HepG2 (cell line): ENCODE measurements at regions not wholly inside any gene's neighbourhood (a gene's known extent, or its start where the extent isn't known, plus 50 kb on each side); places are given as distances from the start of the nearest gene placed in this dataset.

Experiments used
- ATAC-seq: fragments of 200-7000 bp; cut with Tn5 transposase; 3 replicates; pipeline ENCODE4 v1.9.1; 2020; ENCODE audit warnings: mild to moderate bottlenecking, moderate library complexity
- BruUV-seq: library from RNA; stranded (reverse); fragments of 400-500 nt; replicated peaks from 2 replicates; lab custom pipeline; 2021; lab: Mats Ljungman, UMichigan
- CTCF ChIA-PET: fragments of 300-600 bp; formaldehyde crosslinking; extraction: SDS; loops from one replicate; lab custom pipeline; 2021; ENCODE audit warnings: low total read pairs, inconsistent platforms, low intra/inter-chr PET ratio; lab: Yijun Ruan, JAX
- POLR2A ChIA-PET: fragments of 350-600 bp; sonication (Branson Sonifier 250); formaldehyde crosslinking; loops from one replicate; lab custom pipeline; 2020; ENCODE audit warnings: antibody characterized with exemption, inconsistent platforms; lab: Yijun Ruan, JAX
- DNase-seq: peaks from one replicate; pipeline ENCODE4 v3.0.0-alpha.2; 2015; ENCODE audit warnings: low spot score
- FAIRE-seq: peaks from 3 replicates; lab custom pipeline; 2011; peaks lifted over from hg19 to GRCh38; lab: Jason Lieb, UNC
- H2AFZ ChIP-seq: one replicate; pipeline ENCODE4 v1.6.1; 2011; ENCODE audit warnings: low read length, inconsistent platforms
- H3K27ac ChIP-seq: fragments of 300-600 bp; 3 replicates; pipeline ENCODE4 v1.8.0; 2011; ENCODE audit warnings: mixed run types, mild to moderate bottlenecking, mixed read lengths, low read length, inconsistent platforms; ENCODE audit not compliant: insufficient read depth; ENCODE audit errors: extremely low read length
- H3K27me3 ChIP-seq, 2 experiments: fragments of 200-600 bp in 1 of 2; 2 replicates in 1 of 2; 3 replicates in 1 of 2; pipeline versions ENCODE4 v1.6.0 to v1.8.0; 2011; ENCODE audit warnings: low read length in 2 of 2, mild to moderate bottlenecking in 2 of 2, moderate library complexity in 2 of 2, inconsistent platforms in 1 of 2; ENCODE audit not compliant: insufficient read depth in 2 of 2, control insufficient read depth in 1 of 2
- H3K36me3 ChIP-seq, 2 experiments: fragments of 200-600 bp in 1 of 2; replicated peaks in 1 of 2; 2 replicates in 1 of 2; 3 replicates in 1 of 2; pipeline versions ENCODE4 v1.5.1 to v1.8.0; 2011; ENCODE audit warnings: low read length in 2 of 2, inconsistent platforms in 1 of 2; ENCODE audit not compliant: insufficient read depth in 2 of 2, control insufficient read depth in 1 of 2
- H3K4me1 ChIP-seq: 2 replicates; pipeline ENCODE4 v1.5.1; 2012; ENCODE audit warnings: low read length, inconsistent platforms; ENCODE audit not compliant: insufficient read depth
- H3K4me2 ChIP-seq: 2 replicates; pipeline ENCODE4 v1.6.0; 2011; ENCODE audit warnings: low read depth, low read length, inconsistent platforms
- H3K4me3 ChIP-seq, 3 experiments: fragments of 200-600 bp in 1 of 3; sonication (generic), shearing (Covaris generic) in 1 of 3; replicated peaks in 1 of 3; 2 replicates each; pipeline ENCODE4 v1.5.1; 2011 to 2016; ENCODE audit warnings: low read length in 3 of 3, inconsistent platforms in 2 of 3, low read depth in 2 of 3, mild to moderate bottlenecking in 2 of 3, control low read depth in 1 of 3, mixed read lengths in 1 of 3; ENCODE audit not compliant: insufficient read depth in 1 of 3
- H3K79me2 ChIP-seq: one replicate; pipeline ENCODE4 v1.6.1; 2011; ENCODE audit warnings: low read length, inconsistent platforms; ENCODE audit not compliant: insufficient read depth
- H3K9ac ChIP-seq: 2 replicates; pipeline ENCODE4 v1.6.0; 2011; ENCODE audit warnings: mild to moderate bottlenecking, low read depth, low read length, inconsistent platforms; ENCODE audit not compliant: insufficient read depth
- H3K9me3 ChIP-seq: 2 replicates; pipeline ENCODE4 v1.5.1; 2012; ENCODE audit warnings: mild to moderate bottlenecking, low read length
- H4K20me1 ChIP-seq: 2 replicates; pipeline ENCODE4 v1.6.0; 2011; ENCODE audit warnings: inconsistent platforms, mild to moderate bottlenecking, low read length, moderate library complexity; ENCODE audit not compliant: insufficient read depth
- ATF1 ChIP-seq: IDR thresholded peaks from 2 replicates; pipeline ENCODE4 v1.6.1; 2016; ENCODE audit warnings: mild to moderate bottlenecking, control low read depth
- ATF7-NPFF ChIP-seq: sonication (generic); formaldehyde crosslinking; IDR thresholded peaks from 2 replicates; pipeline ENCODE4 v1.8.1; 2023; ENCODE audit warnings: mild to moderate bottlenecking, low read depth, missing genetic modification reagents, moderate library complexity
- CEBPZ ChIP-seq: IDR thresholded peaks from 2 replicates; pipeline ENCODE4 v1.6.1; 2012; ENCODE audit warnings: low read length, improper control_type of control experiment
- GABPA ChIP-seq, 2 experiments: IDR thresholded peaks; 2 replicates each; pipeline ENCODE4 v1.6.1; 2011 to 2016; ENCODE audit warnings: low read depth in 2 of 2, low read length in 1 of 2, missing biosample characterization in 1 of 2, missing genetic modification characterization in 1 of 2
- MAZ ChIP-seq, 2 experiments: sonication (generic) in 1 of 2; formaldehyde crosslinking in 1 of 2; IDR thresholded peaks; 2 replicates each; pipeline versions ENCODE4 v1.5.0 to v1.6.1; 2012 to 2020; ENCODE audit warnings: low read depth in 2 of 2, mild to moderate bottlenecking in 2 of 2, borderline replicate concordance in 1 of 2, improper control_type of control experiment in 1 of 2, low read length in 1 of 2, missing genetic modification reagents in 1 of 2, moderate library complexity in 1 of 2
- RARA ChIP-seq: IDR thresholded peaks from 2 replicates; pipeline ENCODE4 v1.6.1; 2016; ENCODE audit warnings: missing genetic modification reagents, missing compliant biosample characterization
- SIN3A ChIP-seq: IDR thresholded peaks from 2 replicates; pipeline ENCODE4 v1.6.1; 2011; ENCODE audit warnings: low read depth, mild to moderate bottlenecking, control low read depth, low read length, borderline replicate concordance
- TEAD3 ChIP-seq: optimal IDR thresholded peaks from 2 replicates; pipeline ENCODE3; 2016; ENCODE audit warnings: borderline replicate concordance
- ZBTB43 ChIP-seq: sonication (generic); formaldehyde crosslinking; conservative IDR thresholded peaks from 2 replicates; pipeline ENCODE4 v1.4.0; 2020; ENCODE audit warnings: missing genetic modification reagents
- ZNF383 ChIP-seq: sonication (generic); formaldehyde crosslinking; IDR thresholded peaks from 2 replicates; pipeline ENCODE4 v1.4.0; 2020; ENCODE audit warnings: missing genetic modification reagents, mild to moderate bottlenecking, borderline replicate concordance
- ZNF441 ChIP-seq: sonication (generic); formaldehyde crosslinking; IDR thresholded peaks from 2 replicates; pipeline ENCODE4 v1.7.0; 2021; ENCODE audit warnings: missing genetic modification reagents, borderline replicate concordance
- ZSCAN25 ChIP-seq: sonication (generic); formaldehyde crosslinking; IDR thresholded peaks from 2 replicates; pipeline ENCODE4 v1.8.0; 2022; ENCODE audit warnings: mild to moderate bottlenecking, missing genetic modification reagents
- WGBS: methylation state at CpG from one replicate; pipeline ENCODE4 v1.1.6; 2017; ENCODE audit warnings: low lambda C conversion rate; 5-methylcytosine and 5-hydroxymethylcytosine counted together
- in situ Hi-C: cut with HindIII; loops from 2 replicates; pipeline ENCODE4 v1.10.0; 2017; ENCODE audit warnings: low pct_unique_long_range_greater_than_20kb; ENCODE audit not compliant: extremely low pct_ligation_motif_present
- intact Hi-C: fragments of 100-400 bp; cut with micrococcal nuclease; formaldehyde crosslinking; loops from one replicate; pipeline ENCODE4 v1.10.0; 2022; ENCODE audit not compliant: unreplicated experiment

GRCh38 chr6:81997090-81997926 lies 244.8 kb upstream of the TENT5A start:
- Histone ChIP-seq H3K4me3 (no peak overlapping the region), H3K9ac (no peak overlapping the region), H4K20me1 (no peaks in the 10 kb centered on the region), H3K27me3 (no peaks in the 10 kb centered on the region), H2AFZ (no peak overlapping the region), H3K4me2 (no peak overlapping the region), H3K27ac (no peak overlapping the region), H3K36me3 (no peaks in the 10 kb centered on the region), H3K4me1 (peaks cover 29% of the 10 kb centered on the region), H3K9me3 (no peaks in the 10 kb centered on the region), H3K79me2 (no peaks in the 10 kb centered on the region)
- in situ Hi-C loops, result loop anchor here (5.0 kb wide), 1 partner anchor 245 kb away; the partner anchor contains the start of gene TENT5A
- ChIA-PET CTCF (no interaction called here), POLR2A (no interaction called here)
- intact Hi-C loops, result no loop called here
- ATAC-seq (no peak), FAIRE-seq (no peak), DNase-seq (no peak)
- BruUV-seq, result no TSS peak
- WGBS, result 80% methylated on average over 4 of the region's 4 CpGs
- TF ChIP-seq ZNF383 (CRISPR knock-in tag) (no peak), CEBPZ (no peak), GABPA (IDR thresholded peaks at IDR 0.05; ENCODE audit: low read depth, low read length) (no peak), GABPA (CRISPR knock-in tag; IDR thresholded peaks at IDR 0.05; ENCODE audit: low read depth) (no peak), MAZ (IDR thresholded peaks at IDR 0.05; ENCODE audit: borderline replicate concordance, low read depth, low read length) (no peak), MAZ (CRISPR knock-in tag; IDR thresholded peaks at IDR 0.05; ENCODE audit: low read depth) (no peak), SIN3A (no peak), ZNF441 (CRISPR knock-in tag) (no peak), ZSCAN25 (CRISPR knock-in tag) (no peak), RARA (CRISPR knock-in tag) (no peak), TEAD3 (CRISPR knock-in tag) (no peak), ATF1 (CRISPR knock-in tag) (no peak), ZBTB43 (CRISPR knock-in tag) (no peak), ATF7-NPFF (CRISPR knock-in tag) (no peak)
